Right lobe of liver (tissue), 6 donors: ENCODE measurements at regions not wholly inside any gene's neighbourhood (a gene's known extent, or its start where the extent isn't known, plus 50 kb on each side); places are given as distances from the start of the nearest gene placed in this dataset.
A peak's percentile ranks its signal among the peaks of the same experiment; 100 is the strongest.
"Not testable (repeated sequence)": the region's sequence is repeated elsewhere in the genome, so short reads cannot be mapped to it uniquely, and the experiment has no call there.

Experiments
- ATAC-seq, 4 donors: fragments of 200-7000 bp; cut with Tn5 transposase; one replicate each; pipeline ENCODE4 v1.9.1; 2020; ENCODE audit warnings: mild to moderate bottlenecking in 4 of 4, moderate library complexity in 4 of 4
- DNase-seq, 3 donors: peaks; one replicate each; pipeline ENCODE4 v3.0.0-alpha.2; 2020
- H3K27ac ChIP-seq, 3 donors: fragments of 200-600 bp; one replicate each; pipeline ENCODE4 v1.8.0; 2022
- H3K27me3 ChIP-seq, 2 donors: fragments of 200-600 bp; one replicate each; pipeline ENCODE4 v1.8.0; 2022
- H3K36me3 ChIP-seq, 4 donors: fragments of 200-600 bp; sonication (generic) in 1 of 4; one replicate each; pipeline versions ENCODE4 v1.5.1 to v1.8.0; 2017 to 2022; ENCODE audit warnings: control low read depth in 1 of 4
- H3K4me1 ChIP-seq, 4 donors: fragments of 200-600 bp; sonication (generic) in 1 of 4; one replicate each; pipeline versions ENCODE4 v1.5.1 to v1.8.0; 2017 to 2022; ENCODE audit warnings: control low read depth in 1 of 4
- H3K4me3 ChIP-seq, 3 donors: fragments of 200-600 bp; one replicate each; pipeline ENCODE4 v1.8.0; 2022
- H3K9me3 ChIP-seq, 4 donors: fragments of 200-600 bp; sonication (generic) in 1 of 4; one replicate each; pipeline versions ENCODE4 v1.5.1 to v1.8.0; 2017 to 2022; ENCODE audit warnings: control low read depth in 1 of 4
- POLR2A ChIP-seq: fragments of 450-650 bp; IDR thresholded peaks from one replicate; pipeline ENCODE4 v1.6.1; 2017; ENCODE audit warnings: antibody characterized with exemption, mild to moderate bottlenecking
- WGBS: methylation state at CpG from one replicate; pipeline ENCODE4 v1.1.6; 2018; ENCODE audit warnings: low coverage, low lambda C conversion rate; ENCODE audit not compliant: insufficient coverage; ENCODE audit errors: missing lambda C conversion rate; 5-methylcytosine and 5-hydroxymethylcytosine counted together
- intact Hi-C, 2 donors: fragments of 100-400 bp; cut with DNase I; formaldehyde crosslinking; loops; one replicate each; pipeline versions ENCODE4 v1.11.2 to v1.14.1; 2022
- TF ChIP-seq, protein P1 (sequence below), 4 donors: fragments of 200-600 bp in 3 of 4; fragments of 450-650 bp in 1 of 4; IDR thresholded peaks; one replicate each; pipeline versions ENCODE4 v1.5.1 to v1.8.0; 2016 to 2022; ENCODE audit warnings: antibody characterized with exemption in 4 of 4, mild to moderate bottlenecking in 2 of 4
- donor health status: DM: no; HTN: yes; CAD: no.
- donor health status: DM: no; HTN: no; CAD: no.
- donor health status: DM: no; HTN: no; CAD: no.
- donor health status: DM: no; HTN: yes; CAD: no.
- donor health status: DM: no; HTN: yes; CAD: no.

DNA sequence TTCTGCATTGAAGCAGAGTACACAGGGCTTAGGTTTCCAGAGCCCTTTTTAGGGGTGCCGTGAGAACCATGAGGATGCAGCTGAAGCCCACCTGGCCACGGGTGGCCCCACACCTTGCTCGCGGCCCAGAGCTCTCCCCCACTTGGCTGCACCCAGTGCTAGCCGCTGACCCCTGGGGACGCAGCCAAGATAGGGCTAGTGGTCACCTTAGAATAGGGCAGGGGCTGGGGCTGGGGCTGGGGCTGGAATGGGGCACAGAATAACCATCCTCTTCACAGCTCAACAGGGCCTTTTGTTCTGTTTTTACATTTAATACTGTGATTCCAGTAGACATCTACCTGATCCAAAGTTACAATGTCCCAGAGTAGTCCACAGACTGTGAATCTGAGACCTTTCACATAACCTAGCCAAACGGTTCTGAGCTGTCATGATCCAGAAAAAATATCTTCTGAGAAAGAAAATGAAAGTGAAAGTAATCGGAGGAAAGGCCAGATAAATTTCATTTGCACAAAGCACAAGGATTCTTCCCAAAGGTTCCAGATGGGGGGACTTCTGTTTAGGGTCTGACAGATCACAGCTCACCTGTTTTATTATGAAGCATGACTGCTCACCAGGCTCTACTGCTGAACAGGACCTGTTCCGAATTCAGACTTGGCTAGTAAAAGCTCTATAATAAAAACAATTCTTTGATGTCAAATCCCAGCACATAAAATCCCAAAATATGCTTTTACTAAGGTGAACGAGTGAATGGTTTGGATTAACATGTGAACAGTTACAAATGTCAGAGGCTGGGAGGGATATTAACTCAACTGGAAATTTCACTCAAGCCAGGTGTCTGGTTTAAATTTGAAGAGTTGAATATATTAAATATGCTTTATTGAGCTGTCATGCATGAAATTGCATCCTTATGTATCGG, 401.9 kb downstream of the THBS2 start:
- H3K27ac ChIP-seq: peak overlapping the region in 1 of 3 donors; percentile 18
- 51% methylated on average over 6 of the region's 11 CpGs for WGBS
- H3K4me3 ChIP-seq: no peak overlapping the region

DNA sequence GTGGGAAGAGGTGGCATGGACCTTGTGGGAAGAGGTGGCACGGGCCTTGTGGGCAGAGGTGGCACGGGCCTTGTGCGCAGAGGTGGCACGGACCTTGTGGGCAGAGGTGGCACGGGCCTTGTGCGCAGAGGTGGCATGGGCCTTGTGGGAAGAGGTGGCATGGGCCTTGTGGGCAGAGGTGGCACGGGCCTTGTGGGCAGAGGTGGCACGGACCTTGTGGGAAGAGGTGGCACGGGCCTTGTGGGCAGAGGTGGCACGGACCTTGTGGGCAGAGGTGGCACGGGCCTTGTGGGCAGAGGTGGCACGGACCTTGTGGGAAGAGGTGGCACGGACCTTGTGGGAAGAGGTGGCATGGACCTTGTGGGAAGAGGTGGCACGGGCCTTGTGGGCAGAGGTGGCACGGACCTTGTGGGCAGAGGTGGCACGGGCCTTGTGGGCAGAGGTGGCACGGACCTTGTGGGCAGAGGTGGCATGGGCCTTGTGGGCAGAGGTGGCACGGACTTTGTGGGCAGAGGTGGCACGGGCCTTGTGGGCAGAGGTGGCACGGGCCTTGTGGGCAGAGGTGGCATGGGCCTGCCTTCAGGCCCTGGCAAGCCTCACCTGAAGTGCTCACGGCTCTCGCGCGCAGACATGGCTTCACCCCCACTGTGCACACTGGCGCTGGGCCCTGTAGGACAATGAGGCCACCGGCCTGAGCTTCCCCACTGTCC, 403.5 kb downstream of the THBS2 start:
- H3K9me3 ChIP-seq, DNase-seq, H3K4me1 ChIP-seq, H3K4me3 ChIP-seq, H3K27ac ChIP-seq, H3K27me3 ChIP-seq, H3K36me3 ChIP-seq, intact Hi-C loops: not testable (repeated sequence)
- peak in 1 of 4 donors; percentile 29 for ATAC-seq
- WGBS: 78% methylated on average over 8 of the region's 26 CpGs

More for the DNA sequence above, 401.9 kb downstream of the THBS2 start:
- Histone ChIP-seq H3K27me3 (no peaks in the 10 kb centered on the region), H3K9me3 (no peaks in the 10 kb centered on the region), H3K36me3 (no peaks in the 10 kb centered on the region), H3K4me1 (no peaks in the 10 kb centered on the region)
- DNase-seq: no peak
- TF ChIP-seq, protein P1, sequence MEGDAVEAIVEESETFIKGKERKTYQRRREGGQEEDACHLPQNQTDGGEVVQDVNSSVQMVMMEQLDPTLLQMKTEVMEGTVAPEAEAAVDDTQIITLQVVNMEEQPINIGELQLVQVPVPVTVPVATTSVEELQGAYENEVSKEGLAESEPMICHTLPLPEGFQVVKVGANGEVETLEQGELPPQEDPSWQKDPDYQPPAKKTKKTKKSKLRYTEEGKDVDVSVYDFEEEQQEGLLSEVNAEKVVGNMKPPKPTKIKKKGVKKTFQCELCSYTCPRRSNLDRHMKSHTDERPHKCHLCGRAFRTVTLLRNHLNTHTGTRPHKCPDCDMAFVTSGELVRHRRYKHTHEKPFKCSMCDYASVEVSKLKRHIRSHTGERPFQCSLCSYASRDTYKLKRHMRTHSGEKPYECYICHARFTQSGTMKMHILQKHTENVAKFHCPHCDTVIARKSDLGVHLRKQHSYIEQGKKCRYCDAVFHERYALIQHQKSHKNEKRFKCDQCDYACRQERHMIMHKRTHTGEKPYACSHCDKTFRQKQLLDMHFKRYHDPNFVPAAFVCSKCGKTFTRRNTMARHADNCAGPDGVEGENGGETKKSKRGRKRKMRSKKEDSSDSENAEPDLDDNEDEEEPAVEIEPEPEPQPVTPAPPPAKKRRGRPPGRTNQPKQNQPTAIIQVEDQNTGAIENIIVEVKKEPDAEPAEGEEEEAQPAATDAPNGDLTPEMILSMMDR (IDR thresholded peaks at IDR 0.05): no peak
- no peak for TF ChIP-seq POLR2A
- intact Hi-C loops: no loop called here
- peak; percentile 53 to 77 (median 66) for ATAC-seq

DNA sequence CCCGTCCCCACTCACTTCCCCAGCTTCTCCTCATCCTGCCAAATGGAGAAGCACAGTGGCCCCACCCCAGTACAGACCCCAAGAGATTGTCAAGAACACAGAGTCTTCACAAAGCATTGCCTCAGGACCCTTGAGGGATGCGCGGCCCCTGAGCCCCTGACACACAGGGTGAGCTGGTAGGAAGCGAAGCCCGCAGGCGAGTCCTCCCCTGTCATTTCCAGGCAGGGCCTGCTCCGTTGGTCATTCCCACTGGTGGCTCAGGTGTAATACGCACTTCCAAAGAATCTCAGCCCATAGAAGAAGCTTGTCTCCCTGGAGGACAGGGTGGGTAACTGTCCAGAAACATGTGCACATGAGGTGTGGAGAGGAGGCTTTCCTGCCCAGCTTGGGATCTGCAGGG, 404.2 kb downstream of the THBS2 start:
- H3K27ac ChIP-seq: no peak overlapping the region
- no peak overlapping the region for H3K4me3 ChIP-seq
- TF ChIP-seq, protein P1 (IDR thresholded peaks at IDR 0.05): no peak
- TF ChIP-seq POLR2A: no peak
- DNase-seq (no peak), ATAC-seq (no peak)
- no peaks in the 10 kb centered on the region for H3K36me3 ChIP-seq
- no peaks in the 10 kb centered on the region for H3K9me3 ChIP-seq
- WGBS: 83% methylated on average over 1 of the region's 8 CpGs
- H3K27me3 ChIP-seq: no peaks in the 10 kb centered on the region
- intact Hi-C loops: no loop called here
- no peaks in the 10 kb centered on the region for H3K4me1 ChIP-seq

DNA sequence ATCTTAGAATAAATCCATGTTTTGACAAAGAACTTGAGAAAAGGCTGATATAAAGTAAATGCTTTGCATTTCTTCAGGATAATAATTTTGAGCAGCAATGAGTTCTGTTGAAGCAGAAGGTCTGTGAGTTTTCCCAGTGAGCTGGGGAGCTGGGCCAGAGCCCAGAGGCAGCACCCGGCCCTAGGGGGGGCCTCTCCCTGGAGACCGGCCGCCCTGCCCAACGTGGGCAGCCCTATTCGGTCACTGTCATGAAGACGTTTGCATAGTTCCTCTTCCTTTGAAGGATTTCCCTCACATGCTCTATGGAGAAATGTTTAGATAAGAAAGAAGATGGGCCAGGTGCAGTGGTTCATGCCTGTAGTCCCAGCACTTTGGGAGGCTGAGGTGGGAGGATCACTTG, 404.8 kb downstream of the THBS2 start:
- DNase-seq (no peak), ATAC-seq (no peak)
- TF ChIP-seq, protein P1 (IDR thresholded peaks at IDR 0.05): no peak
- no peak for TF ChIP-seq POLR2A
- no peaks in the 10 kb centered on the region for H3K27me3 ChIP-seq
- H3K4me1 ChIP-seq: no peaks in the 10 kb centered on the region
- intact Hi-C loops: no loop called here
- no peaks in the 10 kb centered on the region for H3K36me3 ChIP-seq
- H3K9me3 ChIP-seq: no peaks in the 10 kb centered on the region
- no peak overlapping the region for H3K4me3 ChIP-seq
- no peak overlapping the region for H3K27ac ChIP-seq
- WGBS: 31% methylated on average over 3 of the region's 6 CpGs
